ENCODE measurements at regions not wholly inside any gene's neighbourhood (a gene's known extent, or its start where the extent isn't known, plus 50 kb on each side); places are given as distances from the start of the nearest gene placed in this dataset.
A peak's percentile ranks its signal among the peaks of the same experiment; 100 is the strongest.

- H3K18ac ChIP-seq (ENCODE audit: low read depth, low read length) = peak overlapping the region; percentile 35; the same call in 1 of the 2 replicates
- H3K56ac ChIP-seq (ENCODE audit: extremely low read depth, insufficient read depth, low read length) = no peak overlapping the region
- no peak overlapping the region for H3K14ac ChIP-seq (replicated peaks; ENCODE audit: low read depth, low read length)
- H4K20me1 ChIP-seq (ENCODE audit: insufficient read depth, low read length) = no peaks in the 10 kb centered on the region
- DNase-seq (no peak), ATAC-seq (ENCODE audit: low read depth) (no peak)
- no peak overlapping the region for H2AFZ ChIP-seq (replicated peaks; ENCODE audit: low read length, poor library complexity)
- no peak overlapping the region for H4K91ac ChIP-seq (ENCODE audit: insufficient read depth, low read depth, low read length)
- intact Hi-C loops (cut with micrococcal nuclease) = no loop called here
- CTCF ChIA-PET = interaction anchor here (1.1 to 1.8 kb wide), 2 partner anchors 43 kb away, joined by 3 to 4 read pairs; no protein-coding TSS in a partner anchor
- peak overlapping the region; percentile 61 for H2BK5ac ChIP-seq (ENCODE audit: low read depth, low read length, poor library complexity, severe bottlenecking)
- H2AK9ac ChIP-seq (replicated peaks; ENCODE audit: low read depth, low read length, poor library complexity) = no peak overlapping the region
- peaks cover 0 to 4% of the 10 kb centered on the region in 2 experiments; a peak in 1 of 4 replicates for H3K79me1 ChIP-seq (ENCODE audit: low read depth in 1 of 2, low read length in 2 of 2)
- no peak overlapping the region; the same call in 1 of the 2 replicates for H2BK120ac ChIP-seq (ENCODE audit: low read depth, low read length)
- H3K36me3 ChIP-seq (ENCODE audit: control insufficient read depth, insufficient read depth, low read length) = no peaks in the 10 kb centered on the region
- H3K4me3 ChIP-seq (ENCODE audit: insufficient read depth, low read depth, low read length) = no peak overlapping the region
- in situ Hi-C loops (cut with MboI; ENCODE audit: low sequenced_read_pairs) = no loop called here
- H2BK20ac ChIP-seq (ENCODE audit: low read depth, low read length) = no peak overlapping the region
- dilution Hi-C loops (cut with HindIII; ENCODE audit: low sequenced_read_pairs, unreplicated experiment) = no loop called here
- no peaks in the 10 kb centered on the region for H3K9me1 ChIP-seq (ENCODE audit: insufficient read depth, low read length)
- H3K23ac ChIP-seq (ENCODE audit: low read depth, low read length) = no peak overlapping the region
- TF ChIP-seq BHLHE40 (IDR thresholded peaks at IDR 0.05; ENCODE audit: low read depth, low read length) = no peak
- TF ChIP-seq POLR2A (IDR thresholded peaks at IDR 0.05; ENCODE audit: low read depth, low read length) = no peak
- H4K5ac ChIP-seq (ENCODE audit: low read depth, low read length) = no peak overlapping the region
- no peaks in the 10 kb centered on the region for H3K27me3 ChIP-seq (ENCODE audit: control insufficient read depth, insufficient read depth, low read length)
- no CpG with 5 or more reads among the region's 4 CpGs for WGBS, 2 experiments (ENCODE audit: extremely low coverage in 2 of 2, insufficient read length in 1 of 2)
- POLR2A ChIA-PET (ENCODE audit: unreplicated experiment) = no interaction called here
- no peak overlapping the region for H4K8ac ChIP-seq (ENCODE audit: low read depth in 2 of 2, low read length in 2 of 2)
- peaks cover 15% of the 10 kb centered on the region for H3K4me1 ChIP-seq (ENCODE audit: control insufficient read depth, insufficient read depth, low read length)
- no peaks in the 10 kb centered on the region for H3K9me3 ChIP-seq (ENCODE audit: control insufficient read depth, insufficient read depth, low read length)
- BruUV-seq (replicated peaks) = no TSS peak
- no peak overlapping the region for H3K4me2 ChIP-seq (ENCODE audit: low read depth, low read length)
- no peak overlapping the region for H3K9ac ChIP-seq (ENCODE audit: low read depth, low read length)
- no peak overlapping the region for H3K27ac ChIP-seq (ENCODE audit: insufficient read depth, low read length)
- H2AK5ac ChIP-seq (ENCODE audit: low read depth, low read length) = no peak overlapping the region
- H2BK15ac ChIP-seq (ENCODE audit: low read depth, low read length) = no peak overlapping the region; the same call in 2 of the 3 replicates
- H3K4ac ChIP-seq (ENCODE audit: low read depth, low read length) = no peak overlapping the region
Measured at GRCh38 chr14:61996753-61997152, 234.5 kb downstream of the SNAPC1 start.

Measured in IMR-90 (cell line).